Panc1 (cell line): ENCODE measurements at regions not wholly inside any gene's neighbourhood (a gene's known extent, or its start where the extent isn't known, plus 50 kb on each side); places are given as distances from the start of the nearest gene placed in this dataset.

ENCODE experiments used
- CTCF ChIP-seq: fragments of 450-650 bp; IDR thresholded peaks from 2 replicates; pipeline ENCODE4 v1.5.1; 2017; ENCODE audit warnings: mild to moderate bottlenecking
- POLR2AphosphoS5 ChIP-seq: IDR thresholded peaks from 2 replicates; pipeline ENCODE4 v1.6.1; 2012; ENCODE audit warnings: mild to moderate bottlenecking, low read depth, low read length, moderate library complexity
- REST ChIP-seq, 2 experiments: IDR thresholded peaks; 2 replicates each; pipeline ENCODE4 v1.6.1; 2011 to 2012; ENCODE audit warnings: low read depth in 2 of 2, control low read depth in 1 of 2, low read length in 1 of 2, mild to moderate bottlenecking in 1 of 2, moderate library complexity in 1 of 2; ENCODE audit not compliant: insufficient read depth in 1 of 2
- TCF7L2 ChIP-seq: IDR thresholded peaks from 2 replicates; pipeline ENCODE4 v1.6.1; 2011; ENCODE audit warnings: mild to moderate bottlenecking, low read depth, low read length, inconsistent platforms

GRCh38 chr5:28451483-28451882, 1413.1 kb upstream of the CDH9 start:
- TF ChIP-seq CTCF (no peak), TCF7L2 (no peak), REST (IDR thresholded peaks at IDR 0.05; ENCODE audit: insufficient read depth in 1 of 2, low read depth in 2 of 2, low read length in 1 of 2) (no peak), POLR2AphosphoS5 (no peak)
